GM18867 (cell line): ENCODE measurements at regions not wholly inside any gene's neighbourhood (a gene's known extent, or its start where the extent isn't known, plus 50 kb on each side); places are given as distances from the start of the nearest gene placed in this dataset.

Experiments used
- ATAC-seq: cut with Tn5 transposase; IDR thresholded peaks from one replicate; pipeline ENCODE4 v1.9.1; 2021; ENCODE audit warnings: mild to moderate bottlenecking, moderate library complexity; ENCODE audit not compliant: unreplicated experiment

DNA sequence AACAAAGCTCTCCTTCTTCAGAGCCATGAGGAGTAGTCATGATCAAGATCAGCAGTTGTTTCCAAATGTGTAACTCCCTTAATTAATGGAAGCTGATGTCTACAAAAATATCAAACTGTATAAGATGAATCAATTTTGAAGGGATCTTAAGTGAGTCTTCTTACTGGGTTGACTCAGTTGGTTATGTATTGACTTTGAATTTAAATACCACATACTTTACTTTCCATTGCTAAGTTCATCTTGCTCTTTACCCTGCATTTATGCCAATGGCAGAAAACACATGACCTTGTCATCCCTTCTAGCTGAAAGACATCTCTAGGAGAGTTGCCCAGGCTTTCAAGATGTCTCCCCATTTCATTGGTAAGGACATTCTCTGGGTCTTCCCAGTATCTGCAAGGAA is 123.2 kb upstream of the STMND1 start:
- ATAC-seq = no peak

DNA sequence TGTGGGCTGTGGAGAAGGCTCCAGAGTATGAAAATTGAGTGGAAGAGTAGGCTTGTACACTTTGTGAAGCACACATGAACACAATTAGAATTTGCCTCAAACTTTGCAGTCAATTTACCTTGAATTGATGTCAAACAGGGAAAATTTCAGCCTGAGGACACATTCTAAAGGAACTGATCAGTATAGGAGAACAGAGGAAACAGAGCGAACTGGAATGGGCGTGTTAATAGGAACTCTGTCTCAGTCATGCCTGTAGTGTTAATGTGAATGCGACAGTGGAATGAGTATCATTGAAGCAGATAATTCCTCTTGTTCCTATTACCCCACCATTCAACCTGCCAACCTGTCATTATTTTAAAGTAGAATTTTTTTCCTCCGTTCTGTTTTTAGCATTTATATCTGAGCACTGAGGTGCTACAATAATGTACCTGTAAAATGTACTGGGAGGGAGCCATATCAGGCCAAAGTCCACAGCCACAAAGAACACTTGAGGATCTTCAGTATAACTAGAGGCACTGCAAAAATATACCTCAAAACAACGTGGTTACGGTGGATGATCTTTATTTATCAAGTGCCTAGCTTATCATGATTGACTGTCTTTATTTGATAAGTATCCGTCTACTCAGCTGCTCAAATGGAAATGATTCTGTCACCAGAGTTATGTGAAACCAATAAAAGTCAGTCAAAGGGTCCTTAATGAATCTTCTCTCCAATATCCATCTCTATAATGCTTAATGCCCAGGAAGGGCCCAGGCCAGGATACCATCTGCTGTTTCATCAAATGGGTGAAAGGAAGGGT is 125.3 kb upstream of the STMND1 start:
- no peak for ATAC-seq

DNA sequence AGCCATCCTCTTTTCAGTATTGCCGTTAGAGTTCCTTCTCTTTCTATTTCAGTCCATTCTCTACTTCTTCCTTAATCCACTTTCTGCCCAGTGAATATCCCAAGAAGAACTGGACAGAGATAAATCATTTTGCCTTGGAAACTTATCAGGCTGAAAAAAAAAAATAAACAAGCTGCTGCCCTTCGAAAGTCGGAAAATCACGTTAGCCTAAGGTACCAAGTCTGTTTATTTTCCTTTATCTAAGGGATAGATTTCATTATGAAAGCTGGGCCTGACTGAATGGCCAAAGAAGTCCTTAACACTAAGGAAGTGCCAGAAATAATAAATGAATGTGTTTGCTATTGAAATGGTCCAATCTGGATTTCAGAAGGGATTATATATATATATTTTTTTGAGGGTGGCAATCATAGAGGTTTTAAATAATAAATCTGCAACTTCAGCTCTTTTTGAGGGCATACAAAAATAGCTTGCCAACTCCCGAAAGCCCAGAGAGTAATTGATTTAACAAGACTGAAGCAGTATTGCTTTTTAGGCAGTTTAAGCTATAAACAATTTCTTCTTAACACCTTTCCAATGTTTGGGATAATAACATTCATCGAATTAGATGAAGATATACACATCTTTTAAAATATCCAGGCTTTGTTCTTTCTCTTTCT is 127.0 kb upstream of the STMND1 start:
- no peak for ATAC-seq

GRCh38 chr6:16974387-16974673 is 127.5 kb upstream of the STMND1 start:
- ATAC-seq = no peak

DNA sequence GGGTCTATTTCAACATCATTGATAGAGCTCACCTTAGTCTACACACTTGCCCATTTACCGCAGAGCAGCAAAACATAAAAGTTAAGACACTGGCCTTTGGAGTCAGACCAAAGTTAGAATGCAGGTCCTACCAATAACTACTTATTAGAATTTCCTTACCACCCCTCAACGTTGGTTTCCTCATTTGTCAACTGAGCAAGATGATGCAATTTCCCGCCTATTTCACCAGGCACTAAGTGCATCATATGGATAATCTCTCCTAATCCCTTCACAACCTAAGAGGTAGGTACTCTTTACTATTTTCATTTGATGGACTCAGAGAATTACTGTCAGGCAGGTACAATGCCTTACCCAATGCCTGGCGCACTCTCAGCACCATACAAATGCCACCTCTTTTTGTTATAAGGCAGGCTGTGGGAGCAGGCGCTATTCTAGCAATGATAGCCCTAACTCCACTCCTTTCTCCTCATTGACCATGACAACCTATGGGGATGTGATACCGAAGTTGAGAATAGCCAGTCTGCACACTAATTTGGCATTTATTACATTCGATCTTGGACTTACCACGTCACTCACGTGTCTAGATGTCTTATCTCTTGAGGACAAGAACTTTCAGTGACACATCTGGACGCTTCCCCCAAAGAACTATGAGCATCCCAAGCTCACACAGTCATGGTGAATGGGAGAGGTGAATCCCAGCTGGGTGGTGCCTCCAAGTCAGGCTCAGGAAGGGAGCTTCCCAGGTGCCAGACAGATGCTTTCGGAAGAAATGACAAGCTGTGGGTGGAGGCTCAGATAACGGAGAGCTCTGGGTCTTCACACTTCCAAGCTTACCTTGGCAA is 128.1 kb upstream of the STMND1 start:
- ATAC-seq = no peak

GRCh38 chr6:16973051-16973450 is 128.8 kb upstream of the STMND1 start:
- no peak for ATAC-seq

DNA sequence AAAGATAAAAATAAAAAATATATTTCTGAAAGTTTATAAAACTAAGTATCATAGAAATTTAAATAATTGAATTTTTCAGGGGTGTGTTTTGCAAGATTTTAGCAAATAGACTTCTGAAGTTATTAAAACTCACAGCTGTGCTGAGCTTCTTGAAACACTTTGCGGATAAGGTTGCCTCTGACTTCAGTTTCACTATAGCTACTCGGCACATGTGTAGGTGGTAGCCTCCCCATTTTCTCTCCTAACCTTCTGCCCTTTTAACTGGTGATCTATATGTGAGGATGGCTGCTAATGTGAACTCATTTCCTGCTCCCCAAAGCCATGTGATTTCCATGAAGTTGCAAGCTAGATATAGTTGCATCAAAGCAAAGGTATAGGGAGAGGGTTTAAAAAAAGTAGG is 129.3 kb upstream of the STMND1 start:
- ATAC-seq = peak; percentile 46

DNA sequence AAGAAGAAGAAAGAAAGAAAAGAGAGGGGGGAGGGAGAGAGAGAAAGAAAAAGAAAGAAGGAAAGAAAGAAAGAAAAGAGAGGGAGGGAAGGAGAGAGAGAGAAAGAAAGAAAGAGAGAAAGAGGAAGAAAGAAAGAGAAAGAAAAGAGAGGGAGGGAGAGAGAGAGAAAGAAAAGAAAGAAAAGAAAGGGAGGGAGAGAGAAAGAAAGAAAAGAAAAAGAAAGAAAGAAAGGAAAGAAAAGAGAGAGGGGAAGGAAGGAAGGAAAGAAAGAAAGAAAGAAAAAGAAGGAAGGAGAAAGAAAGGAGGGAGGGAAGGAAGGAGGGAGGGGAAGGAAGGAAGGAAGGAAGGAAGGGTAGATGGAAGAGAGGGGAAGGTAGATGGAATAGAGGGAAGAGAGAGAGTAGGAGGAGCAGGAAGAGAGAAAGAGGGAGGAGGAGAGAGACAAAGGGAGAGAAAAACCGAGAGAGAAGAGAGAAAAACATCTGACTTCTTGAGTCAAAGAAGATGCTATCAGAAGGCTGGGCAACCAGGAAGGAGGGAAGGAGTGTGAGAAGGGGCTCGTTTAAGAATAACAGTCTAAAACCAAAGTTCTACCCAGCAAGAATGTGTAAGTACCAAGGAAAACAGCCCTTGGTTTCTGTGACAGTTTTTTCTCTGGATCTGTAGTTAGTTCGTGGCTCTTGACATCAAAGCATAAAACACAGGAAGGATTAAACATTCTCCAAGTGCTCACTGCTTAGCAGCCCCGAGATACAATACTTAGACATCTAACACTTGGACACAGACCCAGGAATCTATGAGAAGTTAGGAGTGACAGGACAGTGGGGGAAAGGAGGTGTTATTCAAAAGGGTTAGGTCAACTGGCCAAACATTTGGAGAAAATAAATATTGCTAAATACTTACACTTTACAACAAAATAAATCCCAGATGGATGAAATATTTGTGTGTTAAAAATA is 131.9 kb upstream of the STMND1 start:
- ATAC-seq = no peak

DNA sequence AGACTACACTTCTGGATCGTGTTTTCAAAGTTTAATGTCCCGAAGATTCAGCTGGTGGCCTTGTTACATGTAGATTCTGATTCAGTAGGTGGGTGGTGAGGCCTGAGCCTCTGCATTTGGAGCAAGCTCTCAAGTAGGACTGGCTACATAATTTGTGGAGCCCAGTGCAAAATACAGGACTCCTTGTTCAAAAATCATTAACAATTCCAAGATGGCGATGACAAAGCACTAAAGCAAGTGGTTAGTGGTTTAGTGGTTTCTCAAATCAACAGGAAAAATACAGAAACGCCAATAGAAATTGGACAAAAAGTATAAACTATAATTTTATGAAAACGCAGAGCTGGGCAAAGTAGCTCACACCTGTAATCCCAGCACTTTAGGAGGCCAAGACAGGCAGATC is 133.7 kb upstream of the STMND1 start:
- no peak for ATAC-seq

DNA sequence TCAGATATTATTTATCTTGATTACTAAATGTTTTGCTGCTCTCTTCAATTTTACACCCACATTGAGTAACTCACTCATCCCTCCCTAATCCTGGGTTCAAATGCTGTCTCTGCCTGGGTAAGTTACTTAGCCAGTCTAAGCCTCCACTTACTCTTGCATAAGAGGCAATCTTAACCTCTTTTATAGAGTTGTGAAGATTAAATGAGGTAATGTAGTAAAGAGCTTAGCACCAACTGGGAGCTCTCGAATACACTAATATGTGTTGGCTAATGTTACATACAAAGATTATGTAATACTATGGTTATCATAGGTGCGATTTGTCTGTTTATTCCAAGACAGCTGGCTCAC is 134.4 kb upstream of the STMND1 start:
- ATAC-seq = no peak

- ATAC-seq = no peak
These were observed 134.9 kb upstream of the STMND1 start for GRCh38 chr6:16966791-16967469.

DNA sequence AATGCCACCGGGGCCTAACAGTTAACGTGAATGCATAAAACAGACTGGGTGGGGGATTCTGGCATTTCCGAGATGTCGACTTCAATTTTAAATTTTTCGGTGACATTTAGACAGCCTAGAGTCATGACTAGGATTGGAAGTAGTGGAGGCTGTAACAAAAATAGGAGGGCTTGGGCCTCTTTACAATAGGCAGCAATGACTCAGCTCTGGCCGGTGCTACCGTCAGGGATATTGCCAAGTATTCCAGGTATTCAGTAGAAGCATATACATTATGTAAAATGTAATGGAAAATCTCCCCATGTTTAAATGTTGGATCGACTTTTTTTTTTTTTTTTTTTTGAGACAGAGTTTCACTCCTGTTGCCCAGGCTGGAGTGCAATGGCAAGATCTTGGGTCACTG is 136.2 kb upstream of the STMND1 start:
- no peak for ATAC-seq

- peak; percentile 84 for ATAC-seq
These were observed 137.0 kb upstream of the STMND1 start for GRCh38 chr6:16964553-16965499.

DNA sequence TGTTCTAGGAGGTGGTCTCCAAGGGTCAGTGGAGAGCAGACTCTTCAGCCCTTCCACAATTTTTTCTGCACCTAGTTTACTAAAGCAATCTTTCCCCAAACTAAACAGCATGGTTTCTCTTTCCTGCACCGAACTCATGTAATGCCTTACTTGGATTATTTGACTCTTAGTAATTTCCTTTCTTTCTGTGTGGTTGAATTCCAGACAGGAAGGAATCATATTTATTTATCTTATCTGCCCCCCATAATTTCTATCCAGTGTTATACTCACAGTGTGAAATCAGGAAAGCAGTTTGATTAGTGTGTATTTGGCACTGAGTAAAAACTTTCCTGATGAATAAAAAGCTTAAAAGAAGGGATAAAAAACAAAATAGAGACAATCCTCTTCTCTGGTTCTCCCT is 140.3 kb upstream of the STMND1 start:
- ATAC-seq = no peak

DNA sequence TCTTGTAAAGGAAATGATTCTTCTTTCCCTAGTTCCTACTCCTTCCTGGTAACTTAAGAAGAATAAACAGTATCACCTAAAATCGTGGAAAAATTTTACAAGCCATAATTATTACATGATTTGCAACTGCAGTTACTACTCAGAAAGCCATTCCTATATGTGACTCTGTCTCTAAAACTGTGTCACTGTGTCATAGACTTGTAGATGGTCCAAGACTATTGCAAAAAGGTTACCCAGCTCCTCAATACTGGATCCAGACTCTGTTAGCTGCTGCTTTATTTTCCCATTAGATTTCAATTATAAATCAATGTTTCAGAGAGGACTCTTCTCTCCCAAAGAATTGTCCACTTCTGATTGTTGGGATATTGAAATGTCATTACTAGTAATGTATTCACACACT is 142.1 kb upstream of the STMND1 start:
- ATAC-seq = no peak

DNA sequence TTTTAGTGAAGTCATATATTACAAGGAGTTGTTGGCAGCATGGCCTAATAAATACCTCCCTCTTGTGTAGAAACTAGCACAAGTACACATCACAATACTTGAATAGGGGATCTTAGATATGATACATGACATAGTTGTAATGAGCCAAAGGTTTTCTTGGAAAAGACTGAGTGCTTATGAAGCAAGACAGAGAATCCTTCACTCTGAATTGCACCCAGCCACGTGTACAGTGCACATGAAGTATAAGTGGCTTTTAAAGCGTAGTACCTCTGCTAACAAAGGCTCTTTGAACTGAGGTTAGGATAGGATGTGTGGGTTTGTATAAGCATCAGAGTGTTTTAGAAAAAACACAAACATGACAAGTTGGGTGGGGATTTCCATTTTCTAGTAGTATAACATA is 145.5 kb upstream of the STMND1 start:
- no peak for ATAC-seq

DNA sequence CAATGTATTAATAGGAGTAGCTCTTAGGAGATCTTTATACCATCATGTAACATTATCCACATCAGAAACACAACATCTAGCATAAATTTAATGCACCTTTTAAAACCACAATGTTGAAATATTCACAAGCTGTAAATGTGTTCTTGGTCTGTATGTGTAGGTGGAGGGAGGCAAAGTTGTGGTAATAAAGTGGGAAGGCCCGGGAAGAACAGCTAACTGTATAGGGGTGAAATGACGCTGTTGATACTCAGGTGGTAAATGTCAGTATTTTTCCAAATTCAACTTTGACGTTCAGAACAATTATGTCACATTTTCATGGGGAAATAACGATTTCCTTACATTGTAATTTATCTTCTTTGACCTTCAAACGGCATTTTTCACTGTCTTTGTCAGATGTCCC is 146.0 kb upstream of the STMND1 start:
- ATAC-seq = no peak

GRCh38 chr6:16953905-16954304 is 147.9 kb upstream of the STMND1 start:
- ATAC-seq = no peak

DNA sequence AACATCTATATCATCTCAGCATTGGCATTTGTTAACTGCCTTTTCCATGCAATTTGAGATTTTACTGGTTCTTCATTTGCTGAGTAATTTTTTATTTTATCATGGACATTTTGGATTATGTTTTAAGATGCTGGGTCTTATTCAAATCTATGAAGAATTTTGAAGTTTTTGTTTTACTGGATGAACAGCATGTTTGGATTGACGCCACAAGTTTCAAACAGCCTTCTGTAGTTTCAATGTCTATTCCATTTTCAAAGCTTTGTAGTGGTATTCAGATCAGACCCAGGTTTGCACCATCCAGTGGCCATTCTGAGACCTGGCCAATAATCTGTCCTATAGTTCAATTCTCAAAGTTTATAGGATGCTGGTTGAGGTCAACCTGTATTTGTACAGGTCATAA is 148.4 kb upstream of the STMND1 start:
- ATAC-seq = no peak
